ENCODE measurements at regions not wholly inside any gene's neighbourhood (a gene's known extent, or its start where the extent isn't known, plus 50 kb on each side); places are given as distances from the start of the nearest gene placed in this dataset.

DNA sequence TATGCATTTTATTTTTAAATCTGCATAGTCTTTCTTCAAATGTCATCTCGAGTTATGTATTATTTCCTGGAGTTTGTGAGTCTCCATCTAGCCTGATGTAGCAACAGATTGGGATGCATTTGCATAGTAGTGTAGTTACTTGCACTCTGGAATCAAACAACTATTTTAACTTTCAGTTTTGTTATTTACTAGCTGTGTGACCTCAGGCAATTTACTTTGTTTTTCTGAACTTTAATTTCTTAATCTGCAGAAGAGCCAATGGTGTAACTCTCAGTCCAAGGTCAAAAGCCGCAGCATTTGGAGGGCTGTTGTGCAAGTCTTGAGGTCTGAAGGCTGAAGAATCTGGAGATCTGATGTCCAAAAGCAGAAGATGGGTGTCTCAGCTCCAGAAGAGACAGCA is 175.8 kb upstream of the SORCS1 start:
- TF ChIP-seq, protein P1, sequence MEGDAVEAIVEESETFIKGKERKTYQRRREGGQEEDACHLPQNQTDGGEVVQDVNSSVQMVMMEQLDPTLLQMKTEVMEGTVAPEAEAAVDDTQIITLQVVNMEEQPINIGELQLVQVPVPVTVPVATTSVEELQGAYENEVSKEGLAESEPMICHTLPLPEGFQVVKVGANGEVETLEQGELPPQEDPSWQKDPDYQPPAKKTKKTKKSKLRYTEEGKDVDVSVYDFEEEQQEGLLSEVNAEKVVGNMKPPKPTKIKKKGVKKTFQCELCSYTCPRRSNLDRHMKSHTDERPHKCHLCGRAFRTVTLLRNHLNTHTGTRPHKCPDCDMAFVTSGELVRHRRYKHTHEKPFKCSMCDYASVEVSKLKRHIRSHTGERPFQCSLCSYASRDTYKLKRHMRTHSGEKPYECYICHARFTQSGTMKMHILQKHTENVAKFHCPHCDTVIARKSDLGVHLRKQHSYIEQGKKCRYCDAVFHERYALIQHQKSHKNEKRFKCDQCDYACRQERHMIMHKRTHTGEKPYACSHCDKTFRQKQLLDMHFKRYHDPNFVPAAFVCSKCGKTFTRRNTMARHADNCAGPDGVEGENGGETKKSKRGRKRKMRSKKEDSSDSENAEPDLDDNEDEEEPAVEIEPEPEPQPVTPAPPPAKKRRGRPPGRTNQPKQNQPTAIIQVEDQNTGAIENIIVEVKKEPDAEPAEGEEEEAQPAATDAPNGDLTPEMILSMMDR (IDR thresholded peaks at IDR 0.05) = no peak
- TF ChIP-seq TCF7L2 (IDR thresholded peaks at IDR 0.05; ENCODE audit: low read depth, low read length) (no peak), POLR2AphosphoS5 (IDR thresholded peaks at IDR 0.05; ENCODE audit: low read depth, low read length) (no peak), SIN3A (IDR thresholded peaks at IDR 0.05; ENCODE audit: borderline replicate concordance, insufficient read depth, low read depth, low read length) (no peak)
- TF ChIP-seq, protein P2, sequence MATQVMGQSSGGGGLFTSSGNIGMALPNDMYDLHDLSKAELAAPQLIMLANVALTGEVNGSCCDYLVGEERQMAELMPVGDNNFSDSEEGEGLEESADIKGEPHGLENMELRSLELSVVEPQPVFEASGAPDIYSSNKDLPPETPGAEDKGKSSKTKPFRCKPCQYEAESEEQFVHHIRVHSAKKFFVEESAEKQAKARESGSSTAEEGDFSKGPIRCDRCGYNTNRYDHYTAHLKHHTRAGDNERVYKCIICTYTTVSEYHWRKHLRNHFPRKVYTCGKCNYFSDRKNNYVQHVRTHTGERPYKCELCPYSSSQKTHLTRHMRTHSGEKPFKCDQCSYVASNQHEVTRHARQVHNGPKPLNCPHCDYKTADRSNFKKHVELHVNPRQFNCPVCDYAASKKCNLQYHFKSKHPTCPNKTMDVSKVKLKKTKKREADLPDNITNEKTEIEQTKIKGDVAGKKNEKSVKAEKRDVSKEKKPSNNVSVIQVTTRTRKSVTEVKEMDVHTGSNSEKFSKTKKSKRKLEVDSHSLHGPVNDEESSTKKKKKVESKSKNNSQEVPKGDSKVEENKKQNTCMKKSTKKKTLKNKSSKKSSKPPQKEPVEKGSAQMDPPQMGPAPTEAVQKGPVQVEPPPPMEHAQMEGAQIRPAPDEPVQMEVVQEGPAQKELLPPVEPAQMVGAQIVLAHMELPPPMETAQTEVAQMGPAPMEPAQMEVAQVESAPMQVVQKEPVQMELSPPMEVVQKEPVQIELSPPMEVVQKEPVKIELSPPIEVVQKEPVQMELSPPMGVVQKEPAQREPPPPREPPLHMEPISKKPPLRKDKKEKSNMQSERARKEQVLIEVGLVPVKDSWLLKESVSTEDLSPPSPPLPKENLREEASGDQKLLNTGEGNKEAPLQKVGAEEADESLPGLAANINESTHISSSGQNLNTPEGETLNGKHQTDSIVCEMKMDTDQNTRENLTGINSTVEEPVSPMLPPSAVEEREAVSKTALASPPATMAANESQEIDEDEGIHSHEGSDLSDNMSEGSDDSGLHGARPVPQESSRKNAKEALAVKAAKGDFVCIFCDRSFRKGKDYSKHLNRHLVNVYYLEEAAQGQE (IDR thresholded peaks at IDR 0.05; ENCODE audit: insufficient read depth in 1 of 2, low read depth in 2 of 2, low read length in 1 of 2) = no peak

Measured in Panc1 (cell line).